Gastrocnemius medialis (tissue), 4 donors: ENCODE measurements at regions not wholly inside any gene's neighbourhood (a gene's known extent, or its start where the extent isn't known, plus 50 kb on each side); places are given as distances from the start of the nearest gene placed in this dataset.

Source experiments
- ATAC-seq, 2 donors: fragments of 150-250 bp; one replicate each; pipeline ENCODE4 v1.9.1; 2016
- DNase-seq, 2 donors: peaks; one replicate each; pipeline ENCODE4 v3.0.0-alpha.2; 2019
- H3K27ac ChIP-seq, 4 donors: fragments of 200-600 bp; sonication (generic); 1 replicate in 1 of 4; 2 replicates in 3 of 4; pipeline ENCODE4 v1.5.1; 2016 to 2018; ENCODE audit warnings: mild to moderate bottlenecking in 2 of 4, moderate library complexity in 1 of 4
- H3K27me3 ChIP-seq, 3 donors: fragments of 200-600 bp; sonication (generic) in 2 of 3; 1 replicate in 1 of 3; 2 replicates in 2 of 3; pipeline versions ENCODE4 v1.5.1 to v1.6.0; 2016 to 2019; ENCODE audit warnings: mild to moderate bottlenecking in 1 of 3, moderate library complexity in 1 of 3
- H3K36me3 ChIP-seq, 2 donors: fragments of 200-600 bp; sonication (generic) in 1 of 2; one replicate each; pipeline ENCODE4 v1.5.1; 2017 to 2018
- H3K4me1 ChIP-seq, 2 donors: fragments of 200-600 bp; sonication (generic) in 1 of 2; one replicate each; pipeline ENCODE4 v1.5.1; 2016 to 2017; ENCODE audit warnings: mild to moderate bottlenecking in 2 of 2
- H3K4me3 ChIP-seq, 4 donors: fragments of 200-600 bp; sonication (generic) in 3 of 4; 1 replicate in 1 of 4; 2 replicates in 3 of 4; pipeline ENCODE4 v1.5.1; 2016 to 2019; ENCODE audit warnings: mild to moderate bottlenecking in 2 of 4
- H3K9me3 ChIP-seq, 3 donors: fragments of 200-600 bp; sonication (generic) in 2 of 3; 1 replicate in 1 of 3; 2 replicates in 2 of 3; pipeline ENCODE4 v1.5.1; 2016 to 2019
- POLR2A ChIP-seq, 2 donors: fragments of 450-650 bp; IDR thresholded peaks; one replicate each; pipeline ENCODE4 v1.6.1; 2017; ENCODE audit warnings: antibody characterized with exemption in 2 of 2, mild to moderate bottlenecking in 2 of 2, moderate library complexity in 2 of 2
- in situ Hi-C, 4 donors: fragments of 200-750 bp; cut with MboI; loops; one replicate each; pipeline versions ENCODE4 v1.15.0 to v1.8.0; 2017; ENCODE audit warnings: low sequenced_read_pairs in 4 of 4
- intact Hi-C: fragments of 100-400 bp; cut with DNase I; formaldehyde crosslinking; loops from one replicate; pipeline ENCODE4 v1.15.1; 2023; ENCODE audit warnings: low total_unique reads
- TF ChIP-seq, protein P1 (sequence below), 5 experiments: fragments of 450-650 bp in 3 of 5; fragments of 200-600 bp in 2 of 5; sonication (generic) in 2 of 5; IDR thresholded peaks in 4 of 5; conservative IDR thresholded peaks in 1 of 5; 1 replicate in 4 of 5; 2 replicates in 1 of 5; pipeline ENCODE4 v1.5.1; 2016 to 2019; ENCODE audit warnings: antibody characterized with exemption in 5 of 5, mild to moderate bottlenecking in 3 of 5, moderate library complexity in 3 of 5

DNA sequence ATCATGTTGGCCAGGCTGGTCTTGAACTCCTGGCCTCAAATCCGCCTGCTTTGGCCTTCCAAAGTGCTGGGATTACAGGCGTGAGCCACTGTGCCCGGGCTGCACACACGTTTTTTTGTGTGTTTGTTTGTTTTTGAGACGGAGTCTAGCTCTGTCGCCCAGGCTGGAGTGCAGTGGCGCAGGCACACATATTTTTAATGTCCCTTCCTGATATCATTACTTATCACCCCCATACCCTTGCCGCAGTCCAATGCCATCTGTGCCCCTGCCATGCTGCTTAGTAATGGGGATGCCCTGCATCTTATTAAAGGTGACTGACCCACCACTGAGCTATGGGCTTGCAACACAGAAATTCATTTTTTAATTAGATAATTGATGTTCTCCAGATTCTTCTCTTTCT lies 180.7 kb downstream of the TEX36 start:
- in situ Hi-C loops (no loop called here), intact Hi-C loops (no loop called here)
- no peak for DNase-seq
- TF ChIP-seq POLR2A (IDR thresholded peaks at IDR 0.05): no peak
- TF ChIP-seq, protein P1, sequence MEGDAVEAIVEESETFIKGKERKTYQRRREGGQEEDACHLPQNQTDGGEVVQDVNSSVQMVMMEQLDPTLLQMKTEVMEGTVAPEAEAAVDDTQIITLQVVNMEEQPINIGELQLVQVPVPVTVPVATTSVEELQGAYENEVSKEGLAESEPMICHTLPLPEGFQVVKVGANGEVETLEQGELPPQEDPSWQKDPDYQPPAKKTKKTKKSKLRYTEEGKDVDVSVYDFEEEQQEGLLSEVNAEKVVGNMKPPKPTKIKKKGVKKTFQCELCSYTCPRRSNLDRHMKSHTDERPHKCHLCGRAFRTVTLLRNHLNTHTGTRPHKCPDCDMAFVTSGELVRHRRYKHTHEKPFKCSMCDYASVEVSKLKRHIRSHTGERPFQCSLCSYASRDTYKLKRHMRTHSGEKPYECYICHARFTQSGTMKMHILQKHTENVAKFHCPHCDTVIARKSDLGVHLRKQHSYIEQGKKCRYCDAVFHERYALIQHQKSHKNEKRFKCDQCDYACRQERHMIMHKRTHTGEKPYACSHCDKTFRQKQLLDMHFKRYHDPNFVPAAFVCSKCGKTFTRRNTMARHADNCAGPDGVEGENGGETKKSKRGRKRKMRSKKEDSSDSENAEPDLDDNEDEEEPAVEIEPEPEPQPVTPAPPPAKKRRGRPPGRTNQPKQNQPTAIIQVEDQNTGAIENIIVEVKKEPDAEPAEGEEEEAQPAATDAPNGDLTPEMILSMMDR (IDR thresholded peaks at IDR 0.05 in 4 of 5, conservative IDR thresholded peaks at IDR 0.05 in 1 of 5): no peak
- no peak for ATAC-seq
- Histone ChIP-seq H3K36me3 (no peaks in the 10 kb centered on the region), H3K27ac (no peak overlapping the region), H3K27me3 (peaks cover 0 to 7% (median 0%) of the 10 kb centered on the region in 3 donors), H3K4me3 (no peak overlapping the region), H3K9me3 (no peaks in the 10 kb centered on the region), H3K4me1 (no peaks in the 10 kb centered on the region)

DNA sequence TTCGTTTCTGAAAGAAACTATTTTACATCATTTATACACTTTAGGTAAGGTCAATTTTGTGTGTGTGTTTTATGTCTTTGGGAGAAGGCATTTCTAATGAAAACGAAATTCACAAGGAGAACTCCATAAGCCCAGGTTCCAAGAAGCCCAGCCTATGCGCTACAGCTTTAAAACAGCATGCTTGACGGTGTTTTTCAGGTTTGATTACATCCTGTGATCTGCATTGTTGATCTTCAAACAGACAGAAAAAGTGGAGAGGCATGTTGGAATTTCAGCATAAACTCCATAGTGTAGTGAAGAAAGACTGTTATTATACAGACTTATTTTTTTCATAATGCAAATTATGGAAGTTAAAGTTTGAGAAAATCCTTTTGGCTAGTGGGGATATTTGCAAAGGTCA lies 187.6 kb downstream of the TEX36 start:
- in situ Hi-C loops (no loop called here), intact Hi-C loops (no loop called here)
- ATAC-seq: no peak

DNA sequence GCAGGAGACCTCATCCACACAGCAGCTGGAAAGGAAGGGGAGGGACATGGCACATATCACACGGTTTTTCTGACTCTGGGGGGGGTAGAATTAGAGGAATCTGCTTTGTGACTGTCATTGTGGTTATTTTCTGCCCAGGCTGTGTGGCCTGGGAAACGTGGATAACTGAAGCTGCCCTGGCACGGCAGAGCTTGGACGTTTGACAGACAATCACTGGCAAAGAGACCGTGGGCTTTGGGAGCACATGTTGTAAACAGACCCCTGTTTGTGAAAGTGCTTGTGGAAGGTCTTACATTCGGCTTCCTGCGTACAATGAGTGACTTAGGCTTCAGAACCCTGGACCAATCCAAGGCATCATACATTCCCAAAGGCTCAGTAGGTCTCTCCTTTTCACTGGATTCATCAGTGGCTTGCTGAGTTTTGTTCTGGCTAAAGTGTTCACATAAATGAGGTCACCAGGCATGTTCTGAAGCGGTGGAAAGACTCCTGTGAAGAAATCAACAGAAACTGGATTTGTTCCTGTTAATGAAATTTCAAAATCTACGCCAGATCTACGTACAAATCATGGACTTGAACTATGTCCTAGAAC lies 188.2 kb downstream of the TEX36 start:
- H3K27me3 ChIP-seq: peaks cover 0 to 7% (median 0%) of the 10 kb centered on the region in 3 donors
- H3K4me1 ChIP-seq: no peaks in the 10 kb centered on the region
- ATAC-seq: peak in 1 of 2 donors; percentile 52
- DNase-seq: no peak
- in situ Hi-C loops: no loop called here
- no peaks in the 10 kb centered on the region for H3K9me3 ChIP-seq
- H3K36me3 ChIP-seq: no peaks in the 10 kb centered on the region
- H3K27ac ChIP-seq: no peak overlapping the region
- no peak overlapping the region for H3K4me3 ChIP-seq
- intact Hi-C loops: no loop called here
- no peak for TF ChIP-seq POLR2A (IDR thresholded peaks at IDR 0.05)
- TF ChIP-seq, protein P1 (IDR thresholded peaks at IDR 0.05 in 4 of 5, conservative IDR thresholded peaks at IDR 0.05 in 1 of 5): no peak

More for the DNA sequence above, 187.6 kb downstream of the TEX36 start:
- Histone ChIP-seq H3K9me3 (no peaks in the 10 kb centered on the region), H3K4me1 (no peaks in the 10 kb centered on the region), H3K27ac (no peak overlapping the region), H3K4me3 (no peak overlapping the region), H3K27me3 (peaks cover 0 to 3% (median 0%) of the 10 kb centered on the region in 3 donors), H3K36me3 (no peaks in the 10 kb centered on the region)
- DNase-seq: no peak
- no peak for TF ChIP-seq POLR2A (IDR thresholded peaks at IDR 0.05)
- TF ChIP-seq, protein P1 (IDR thresholded peaks at IDR 0.05 in 4 of 5, conservative IDR thresholded peaks at IDR 0.05 in 1 of 5): no peak

DNA sequence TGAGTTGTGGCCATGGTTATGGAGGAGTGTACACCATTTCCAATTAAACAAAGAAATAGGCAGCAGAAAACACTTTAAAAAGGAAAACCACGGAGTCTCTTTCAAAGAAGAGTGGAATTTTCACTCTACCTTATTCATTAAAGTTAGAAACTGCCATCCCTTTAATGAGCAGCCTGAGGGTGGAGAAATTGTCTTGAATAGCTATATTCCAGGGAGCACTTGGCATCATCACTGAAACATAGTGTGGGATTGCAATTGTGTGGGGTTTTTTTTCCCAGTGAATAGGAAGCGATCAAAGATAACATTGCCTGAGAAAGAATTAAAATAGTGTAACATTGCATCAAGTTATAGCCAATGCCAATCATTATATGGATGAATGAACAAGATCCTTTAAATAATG lies 191.6 kb downstream of the TEX36 start:
- intact Hi-C loops: no loop called here

More for the DNA sequence above, 191.6 kb downstream of the TEX36 start:
- no peak for ATAC-seq
- TF ChIP-seq, protein P1 (IDR thresholded peaks at IDR 0.05 in 4 of 5, conservative IDR thresholded peaks at IDR 0.05 in 1 of 5): no peak
- TF ChIP-seq POLR2A (IDR thresholded peaks at IDR 0.05): no peak
- no peak overlapping the region for H3K4me3 ChIP-seq
- peaks cover 0 to 4% (median 0%) of the 10 kb centered on the region in 3 donors for H3K27me3 ChIP-seq
- DNase-seq: no peak
- H3K4me1 ChIP-seq: no peaks in the 10 kb centered on the region
- in situ Hi-C loops: no loop called here
- no peaks in the 10 kb centered on the region for H3K9me3 ChIP-seq
- H3K27ac ChIP-seq: no peak overlapping the region
- H3K36me3 ChIP-seq: no peaks in the 10 kb centered on the region
